ENCODE measurements at regions not wholly inside any gene's neighbourhood (a gene's known extent, or its start where the extent isn't known, plus 50 kb on each side); places are given as distances from the start of the nearest gene placed in this dataset.

DNA sequence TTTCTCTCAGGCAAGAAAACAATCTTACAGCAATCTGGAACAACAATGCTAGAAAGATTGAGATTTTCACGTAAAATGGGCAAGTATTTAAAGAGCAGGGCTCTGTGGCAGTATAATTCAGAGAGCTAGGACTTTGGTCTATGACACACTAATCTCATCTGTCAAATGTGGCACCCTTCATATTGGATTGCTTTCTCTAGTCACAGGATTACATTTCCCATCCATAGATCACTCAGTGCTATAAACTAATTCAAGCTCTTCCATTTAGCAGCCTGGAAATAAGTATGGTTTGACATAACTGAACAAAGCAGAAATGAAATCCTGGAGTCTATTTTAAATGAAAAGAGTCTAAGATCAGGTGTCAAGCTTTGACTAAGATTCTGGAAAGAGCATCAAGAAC is 263.1 kb upstream of the TMPRSS15 start:
- TF ChIP-seq, protein P1, sequence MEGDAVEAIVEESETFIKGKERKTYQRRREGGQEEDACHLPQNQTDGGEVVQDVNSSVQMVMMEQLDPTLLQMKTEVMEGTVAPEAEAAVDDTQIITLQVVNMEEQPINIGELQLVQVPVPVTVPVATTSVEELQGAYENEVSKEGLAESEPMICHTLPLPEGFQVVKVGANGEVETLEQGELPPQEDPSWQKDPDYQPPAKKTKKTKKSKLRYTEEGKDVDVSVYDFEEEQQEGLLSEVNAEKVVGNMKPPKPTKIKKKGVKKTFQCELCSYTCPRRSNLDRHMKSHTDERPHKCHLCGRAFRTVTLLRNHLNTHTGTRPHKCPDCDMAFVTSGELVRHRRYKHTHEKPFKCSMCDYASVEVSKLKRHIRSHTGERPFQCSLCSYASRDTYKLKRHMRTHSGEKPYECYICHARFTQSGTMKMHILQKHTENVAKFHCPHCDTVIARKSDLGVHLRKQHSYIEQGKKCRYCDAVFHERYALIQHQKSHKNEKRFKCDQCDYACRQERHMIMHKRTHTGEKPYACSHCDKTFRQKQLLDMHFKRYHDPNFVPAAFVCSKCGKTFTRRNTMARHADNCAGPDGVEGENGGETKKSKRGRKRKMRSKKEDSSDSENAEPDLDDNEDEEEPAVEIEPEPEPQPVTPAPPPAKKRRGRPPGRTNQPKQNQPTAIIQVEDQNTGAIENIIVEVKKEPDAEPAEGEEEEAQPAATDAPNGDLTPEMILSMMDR (IDR thresholded peaks at IDR 0.05) = no peak
- TF ChIP-seq POLR2AphosphoS5 (IDR thresholded peaks at IDR 0.05) = no peak

Measured in gastroesophageal sphincter (tissue), 3 donors.